C1 segment of cervical spinal cord (tissue), 14 donors: ENCODE measurements at regions not wholly inside any gene's neighbourhood (a gene's known extent, or its start where the extent isn't known, plus 50 kb on each side); places are given as distances from the start of the nearest gene placed in this dataset.

Experiments used
- DNase-seq, 14 donors: peaks; one replicate each; lab custom pipeline; 2025; lab: John Stamatoyannopoulos, UW

- no peak for DNase-seq
Observed at GRCh38 chr6:43922426-43923375, 152.7 kb downstream of the VEGFA start.

- DNase-seq: no peak
Observed at GRCh38 chr6:43921548-43922425, 151.8 kb downstream of the VEGFA start.

GRCh38 chr6:43921039-43921438, 151.0 kb downstream of the VEGFA start:
- DNase-seq: no peak

- DNase-seq: no peak
Observed at GRCh38 chr6:43919774-43920173, 149.8 kb downstream of the VEGFA start.

GRCh38 chr6:43917878-43918382, 147.9 kb downstream of the VEGFA start:
- DNase-seq: no peak

GRCh38 chr6:43916924-43917877, 147.2 kb downstream of the VEGFA start:
- no peak for DNase-seq

- DNase-seq: no peak
Observed at GRCh38 chr6:43915986-43916923, 146.2 kb downstream of the VEGFA start.

- no peak for DNase-seq
Observed at GRCh38 chr6:43915208-43915869, 145.3 kb downstream of the VEGFA start.

- no peak for DNase-seq
Observed at GRCh38 chr6:43914272-43915147, 144.5 kb downstream of the VEGFA start.

GRCh38 chr6:43913375-43914271, 143.6 kb downstream of the VEGFA start:
- DNase-seq: no peak

GRCh38 chr6:43912598-43913371, 142.8 kb downstream of the VEGFA start:
- no peak for DNase-seq

- no peak for DNase-seq
Observed at GRCh38 chr6:43912116-43912577, 142.1 kb downstream of the VEGFA start.

- DNase-seq: no peak
Observed at GRCh38 chr6:43911354-43912115, 141.5 kb downstream of the VEGFA start.

GRCh38 chr6:43910638-43911353, 140.8 kb downstream of the VEGFA start:
- DNase-seq: no peak

- DNase-seq: no peak
Observed at GRCh38 chr6:43910149-43910637, 140.2 kb downstream of the VEGFA start.
